Fibroblast of peridontal ligament (primary cell): ENCODE measurements at regions not wholly inside any gene's neighbourhood (a gene's known extent, or its start where the extent isn't known, plus 50 kb on each side); places are given as distances from the start of the nearest gene placed in this dataset.
A peak's percentile ranks its signal among the peaks of the same experiment; 100 is the strongest.

Experiments
- DNase-seq: peaks from one replicate; pipeline ENCODE4 v3.0.0-alpha.2; 2010; ENCODE audit errors: extremely low read depth

DNA sequence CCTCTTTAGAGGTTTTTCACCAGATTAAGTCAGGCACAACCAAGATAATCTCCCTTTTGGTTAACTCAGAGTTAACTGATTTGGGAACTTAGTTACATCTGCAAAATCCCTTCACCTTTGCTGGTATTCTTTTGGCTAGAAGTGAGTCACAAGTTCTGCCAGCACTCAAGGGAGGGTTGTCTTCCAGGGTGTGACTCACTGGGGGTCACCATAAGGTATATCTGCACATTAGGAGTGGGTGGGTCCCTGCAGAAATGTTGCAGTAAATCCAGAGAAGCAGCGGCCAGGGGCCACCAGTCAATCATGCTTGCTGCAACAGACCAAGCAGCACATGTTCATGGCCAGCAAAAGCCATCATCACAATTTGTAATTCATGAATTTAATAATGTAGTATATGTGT is 59.8 kb upstream of the MAML3 start:
- DNase-seq: peak; percentile 7

DNA sequence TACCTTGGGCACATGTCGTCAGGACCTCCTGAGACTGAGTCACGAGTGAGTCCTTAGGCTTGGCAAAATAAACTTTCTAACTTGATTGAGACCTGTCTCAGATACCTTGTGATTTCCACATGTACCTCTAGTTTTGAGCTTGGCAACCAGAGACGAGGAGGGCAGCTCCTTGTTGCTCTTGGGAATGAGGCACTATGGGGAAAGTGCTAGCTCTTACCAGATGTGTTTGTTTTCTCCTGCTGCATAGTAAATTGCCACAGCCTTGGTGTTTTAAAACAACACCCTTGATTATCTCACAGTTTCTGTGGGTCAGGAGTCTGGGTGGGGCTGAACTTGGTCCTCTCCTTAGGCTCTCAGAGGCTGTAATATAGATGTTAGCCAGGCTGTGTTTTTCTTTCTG is 59.1 kb upstream of the MAML3 start:
- peak; percentile 17 for DNase-seq

DNA sequence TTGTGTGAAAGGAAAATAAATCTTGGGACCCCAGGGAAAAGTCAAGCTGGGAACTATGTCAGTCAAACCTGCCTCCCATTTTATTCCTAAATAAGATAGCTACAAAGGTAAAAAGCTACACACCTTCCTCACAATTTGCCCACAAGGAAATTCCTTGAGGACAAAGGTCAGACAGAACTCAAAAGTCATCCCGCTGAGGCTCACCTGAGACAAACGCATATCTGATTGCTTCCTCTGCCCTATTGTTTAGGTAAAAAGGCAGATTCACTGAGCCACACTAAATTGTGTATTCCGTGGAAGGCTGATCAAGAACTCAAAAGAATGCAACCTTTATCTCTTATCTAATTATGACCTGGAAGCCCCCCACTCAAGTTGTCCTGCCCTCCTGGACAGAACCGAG is 58.7 kb upstream of the MAML3 start:
- DNase-seq: no peak

GRCh38 chr4:140212194-140212593 is 58.2 kb upstream of the MAML3 start:
- no peak for DNase-seq

DNA sequence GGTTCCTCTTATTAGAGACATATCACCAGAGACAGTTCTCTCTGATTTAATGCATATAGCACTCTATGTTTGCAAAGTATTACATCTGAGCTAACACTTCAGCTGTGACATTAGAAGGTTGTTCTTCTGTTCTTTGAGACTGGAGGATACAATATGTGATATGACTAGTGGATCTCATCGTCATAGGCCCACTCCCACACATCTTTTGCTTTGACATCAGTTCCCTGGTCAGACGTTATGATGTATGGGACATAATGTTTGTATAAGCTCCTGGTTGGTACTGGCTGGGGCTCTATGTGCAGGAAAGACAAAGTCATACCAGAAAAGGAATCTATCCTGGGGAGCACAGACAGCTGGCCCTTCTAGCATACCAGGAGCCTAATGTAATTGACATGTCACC is 57.7 kb upstream of the MAML3 start:
- no peak for DNase-seq

GRCh38 chr4:140211161-140211560 is 57.2 kb upstream of the MAML3 start:
- no peak for DNase-seq

GRCh38 chr4:140208921-140209320 is 54.9 kb upstream of the MAML3 start:
- DNase-seq: no peak
